GM11168 (cell line): ENCODE measurements at regions not wholly inside any gene's neighbourhood (a gene's known extent, or its start where the extent isn't known, plus 50 kb on each side); places are given as distances from the start of the nearest gene placed in this dataset.
"Not testable (repeated sequence)": the region's sequence is repeated elsewhere in the genome, so short reads cannot be mapped to it uniquely, and the experiment has no call there.

Experiments used
- in situ Hi-C: fragments of 300-500 bp; cut with MboI; formaldehyde crosslinking; loops from one replicate; pipeline ENCODE4 v1.12.0; 2022; ENCODE audit warnings: low sequenced_read_pairs; ENCODE audit not compliant: unreplicated experiment

DNA sequence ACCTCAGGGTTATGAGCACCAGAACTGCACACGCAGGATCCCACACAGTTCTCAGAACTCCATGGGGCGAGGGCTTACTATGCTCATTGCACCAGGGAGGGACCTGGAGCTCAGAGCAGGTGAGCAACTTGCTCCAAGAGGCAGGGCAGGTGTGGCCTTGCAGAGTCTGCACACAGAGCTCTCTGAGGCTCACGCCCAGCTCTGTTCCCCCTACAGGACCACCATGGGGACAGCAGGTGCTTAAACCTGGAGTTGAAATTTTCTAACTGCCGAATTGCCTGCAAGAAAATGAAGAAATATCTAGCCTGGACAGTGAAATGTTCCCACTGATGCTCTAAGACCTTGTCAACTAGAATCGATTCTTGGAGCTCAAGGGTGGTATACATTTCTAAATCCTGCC, 49.9 kb upstream of the MSMB start:
- in situ Hi-C loops = not testable (repeated sequence)

- in situ Hi-C loops = no loop called here
Measured at GRCh38 chr10:46096446-46096845, 50.4 kb upstream of the MSMB start.

DNA sequence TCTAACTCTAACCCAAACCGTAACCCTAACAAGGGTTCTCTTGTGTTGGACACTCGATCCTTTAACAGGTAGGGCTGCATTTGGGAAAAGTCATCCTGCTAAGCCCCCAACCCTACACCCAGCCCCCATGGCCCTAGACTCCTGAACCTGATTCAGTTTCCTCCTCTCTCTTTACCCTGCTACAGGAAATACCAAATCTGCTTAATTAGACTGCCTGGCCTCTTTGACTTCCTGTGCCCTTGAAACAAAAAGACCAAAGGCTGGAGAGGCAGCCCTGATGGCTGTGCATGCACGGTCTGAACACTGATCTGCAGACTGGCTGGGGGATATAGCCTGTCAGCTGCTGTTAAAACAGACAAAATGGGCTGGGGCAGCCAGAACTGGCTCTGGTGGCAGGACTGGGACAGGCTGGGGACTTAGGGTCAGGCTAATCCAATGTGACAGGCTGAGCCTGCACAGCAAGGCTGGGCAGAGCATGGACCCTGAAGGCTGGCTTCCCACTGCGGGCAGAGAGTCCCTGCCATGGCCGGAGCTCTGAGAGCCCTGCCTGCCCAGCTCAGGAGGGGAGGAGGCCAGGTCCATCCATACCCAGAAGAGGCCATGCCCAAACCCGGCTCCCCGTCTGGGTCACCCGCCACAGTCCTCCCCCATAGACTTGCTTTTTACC, 51.0 kb upstream of the MSMB start:
- in situ Hi-C loops = no loop called here

DNA sequence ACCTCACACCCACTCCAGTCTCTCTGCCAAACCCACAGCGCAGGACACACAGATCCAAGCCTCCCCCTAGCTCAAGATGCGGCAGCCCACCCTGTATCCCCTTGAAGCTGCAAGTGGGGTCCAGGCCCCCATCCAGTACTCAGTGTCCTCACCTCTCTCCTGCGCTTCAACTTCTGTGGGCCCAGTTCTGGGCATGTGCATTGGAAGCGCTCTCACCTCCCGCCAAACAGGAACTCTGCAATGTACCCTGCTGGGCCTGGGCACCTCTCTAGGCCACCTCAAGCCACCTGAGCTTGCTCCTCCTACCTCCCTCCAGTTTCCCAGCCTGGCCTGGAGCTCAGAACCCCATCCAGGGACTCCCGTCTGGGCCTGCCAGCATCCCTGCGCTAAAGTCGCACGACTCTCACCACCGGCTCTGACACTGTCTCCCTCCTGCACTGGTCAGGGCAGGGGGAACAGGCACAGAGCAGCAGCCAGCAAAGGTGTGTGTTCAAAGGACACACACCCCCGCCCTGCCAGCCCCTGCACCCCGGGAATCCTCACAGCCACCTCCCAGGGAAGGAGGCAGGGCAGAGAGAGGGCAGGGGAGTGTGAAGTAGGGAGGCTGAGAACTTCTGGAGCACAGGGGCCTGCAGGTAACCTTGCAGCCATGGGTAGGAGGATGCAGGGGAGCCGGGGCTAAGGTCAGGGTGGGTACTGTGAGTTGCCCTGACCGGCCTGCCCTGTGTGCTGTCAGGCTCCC, 51.7 kb upstream of the MSMB start:
- in situ Hi-C loops = no loop called here

- in situ Hi-C loops = no loop called here
Measured at GRCh38 chr10:46098386-46098785, 52.3 kb upstream of the MSMB start.

DNA sequence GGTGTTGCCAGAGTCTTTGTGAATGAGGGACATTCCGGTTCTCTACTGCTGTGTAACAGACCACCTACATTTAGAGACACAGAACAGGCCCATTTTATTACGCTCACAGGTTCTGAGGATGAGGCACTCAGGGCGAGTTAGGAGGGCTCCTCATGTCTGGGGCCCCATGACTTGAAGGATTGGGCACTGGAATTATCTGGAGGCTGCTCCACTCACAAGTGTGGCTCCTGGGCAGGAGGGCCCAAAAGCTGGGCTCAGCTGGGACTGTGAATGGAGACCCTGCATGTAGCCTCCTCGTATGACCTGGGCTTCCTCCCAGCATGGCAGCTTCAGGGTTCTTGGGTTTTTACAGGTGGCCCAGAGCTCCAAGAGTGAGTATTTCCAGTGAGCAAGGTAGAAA, 52.9 kb upstream of the MSMB start:
- in situ Hi-C loops = not testable (repeated sequence)

- in situ Hi-C loops = loop anchor here (25.0 kb wide), 1 partner anchor 267 kb away; the partner anchor contains the start of gene AGAP4
Measured at GRCh38 chr10:46104071-46104585, 58.1 kb upstream of the MSMB start.

- in situ Hi-C loops = loop anchor here (5.0 to 25.0 kb wide), 3 partner anchors 177 to 1277 kb away; partner anchors contain the start of genes AGAP4 and ZNF488
Measured at GRCh38 chr10:46105416-46105815, 59.3 kb upstream of the MSMB start.

DNA sequence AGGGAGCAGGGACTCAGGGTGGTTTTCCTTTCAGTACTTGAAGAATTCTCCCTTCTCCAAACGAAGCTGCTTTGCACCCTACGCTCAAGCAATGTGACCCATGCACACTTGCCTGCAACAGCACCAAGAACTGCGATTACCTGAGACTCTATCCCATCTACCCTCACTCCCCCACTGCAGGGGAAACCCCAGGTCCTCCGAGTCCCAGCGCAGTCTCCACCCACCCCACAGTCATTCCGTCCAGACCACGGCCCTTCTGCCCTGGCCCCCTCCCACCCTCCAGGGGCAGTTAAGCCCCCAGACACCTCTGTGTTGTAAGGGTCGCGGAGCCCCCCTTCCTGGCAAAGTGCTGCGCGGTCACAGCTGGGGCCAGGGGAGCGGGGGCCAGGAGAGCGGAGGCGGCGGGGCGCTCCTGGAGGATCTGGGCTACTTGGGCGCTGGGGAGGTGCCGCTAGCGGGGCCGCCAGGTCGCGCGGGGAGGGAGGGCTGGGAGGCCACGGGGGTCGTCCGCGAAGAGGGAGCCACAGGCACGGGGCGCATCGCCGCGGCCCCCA, 59.9 kb upstream of the MSMB start:
- in situ Hi-C loops = loop anchor here (5.0 to 25.0 kb wide), 3 partner anchors 176 to 1276 kb away; partner anchors contain the start of genes AGAP4 and ZNF488

- in situ Hi-C loops = loop anchor here (5.0 to 25.0 kb wide), 3 partner anchors 176 to 1276 kb away; partner anchors contain the start of genes AGAP4 and ZNF488
Measured at GRCh38 chr10:46106410-46107255, 60.6 kb upstream of the MSMB start.

DNA sequence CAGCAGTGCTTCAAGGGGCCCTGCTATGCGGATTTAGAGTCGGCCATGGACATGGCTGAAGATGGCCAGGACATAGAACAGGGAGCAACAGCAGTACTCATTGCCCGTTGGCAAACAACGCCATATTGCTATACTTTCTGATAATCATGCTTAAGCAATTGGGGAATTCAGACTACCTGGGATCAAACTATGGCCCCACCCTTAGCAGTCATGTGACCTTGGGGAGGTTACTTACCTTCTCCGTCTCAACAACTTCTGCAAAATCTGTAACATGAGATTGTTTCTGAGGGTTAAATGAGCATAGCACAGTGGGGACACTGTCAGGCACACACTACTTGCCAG, 62.1 kb upstream of the MSMB start:
- in situ Hi-C loops = loop anchor here (5.0 to 25.0 kb wide), 3 partner anchors 174 to 1274 kb away; partner anchors contain the start of genes AGAP4 and ZNF488

DNA sequence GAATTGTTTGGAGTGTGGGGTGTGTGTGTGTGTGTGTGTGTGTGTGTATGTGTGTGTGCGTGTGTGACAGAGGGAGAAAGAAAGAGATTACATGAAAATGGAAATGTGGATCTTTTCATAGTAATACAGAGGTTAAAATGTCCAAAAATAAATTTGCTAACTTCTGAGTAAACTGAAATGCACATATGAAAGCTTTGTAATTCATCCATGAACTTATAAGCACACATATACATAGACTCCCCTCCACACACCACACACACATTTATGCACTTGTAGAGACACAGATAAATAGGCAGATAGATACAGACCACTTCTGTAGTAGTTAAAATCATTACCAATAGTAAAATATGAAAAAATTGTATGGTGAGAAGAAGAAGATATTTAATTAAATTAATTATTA, 108.2 kb upstream of the MSMB start:
- in situ Hi-C loops = not testable (repeated sequence)

DNA sequence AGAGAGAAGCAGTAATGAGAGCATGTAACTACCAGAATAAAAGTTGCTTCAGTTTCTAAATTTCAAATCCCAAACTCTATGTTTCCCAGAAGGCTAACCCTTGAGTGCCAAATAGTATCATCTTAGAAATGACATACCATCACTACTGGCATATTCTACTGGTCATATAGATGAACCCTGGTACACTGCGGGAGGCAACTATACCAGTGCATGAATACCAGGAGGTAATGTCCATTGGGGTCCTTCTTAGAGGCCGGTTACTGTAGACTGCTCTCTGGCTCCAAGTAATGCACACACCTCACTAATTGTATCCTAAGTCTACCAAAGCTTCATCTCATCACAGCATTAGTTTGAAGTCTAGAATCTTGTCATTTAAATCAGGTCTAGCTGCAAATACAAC, 108.6 kb upstream of the MSMB start:
- in situ Hi-C loops = not testable (repeated sequence)

- in situ Hi-C loops = not testable (repeated sequence)
Measured at GRCh38 chr10:46156866-46157265, 110.8 kb upstream of the MSMB start.

GRCh38 chr10:46169736-46170135, 117.1 kb upstream of the ANTXRL start:
- in situ Hi-C loops = no loop called here

DNA sequence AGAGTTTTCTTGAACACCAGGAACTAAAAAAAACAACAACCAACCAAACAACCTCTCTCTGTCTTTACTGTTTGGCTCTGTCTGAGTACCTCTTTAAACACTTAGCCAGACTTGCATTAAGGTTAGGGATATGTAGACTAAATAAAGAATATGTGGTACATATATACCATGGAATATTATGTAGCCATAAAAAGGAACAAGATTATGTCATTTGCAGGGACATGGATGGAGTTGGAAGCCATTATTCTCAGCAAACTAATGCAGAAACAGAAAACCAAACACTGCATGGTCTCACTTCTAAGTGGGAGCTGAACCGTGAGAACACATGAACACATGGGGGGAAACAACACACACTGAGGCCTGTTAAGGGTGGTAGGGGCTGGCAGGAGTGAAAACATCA, 116.0 kb upstream of the ANTXRL start:
- in situ Hi-C loops = no loop called here

- in situ Hi-C loops = no loop called here
Measured at GRCh38 chr10:46171661-46172060, 115.1 kb upstream of the ANTXRL start.

- in situ Hi-C loops = no loop called here
Measured at GRCh38 chr10:46175296-46175695, 111.5 kb upstream of the ANTXRL start.

- in situ Hi-C loops = no loop called here
Measured at GRCh38 chr10:46175831-46176230, 111.0 kb upstream of the ANTXRL start.

DNA sequence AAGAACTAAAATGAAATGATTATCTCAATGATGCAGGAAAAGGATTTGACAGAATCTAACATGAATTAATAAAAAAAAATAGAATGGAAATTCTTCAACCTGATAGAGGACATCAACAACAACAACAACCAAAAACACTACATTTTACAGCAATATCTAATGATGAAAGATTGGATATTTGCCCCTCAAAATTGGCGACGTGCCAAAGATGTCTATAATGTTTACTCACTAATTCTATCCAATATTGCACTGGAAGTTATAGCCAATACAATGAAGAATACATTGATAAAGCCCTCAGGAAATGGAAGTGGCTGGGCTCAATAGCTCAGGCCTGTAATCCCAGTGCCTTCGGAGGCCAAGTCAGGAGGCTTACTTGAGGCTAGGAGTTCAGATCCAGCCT, 99.4 kb upstream of the ANTXRL start:
- in situ Hi-C loops = not testable (repeated sequence)
